OCI-LY1 (cell line): ENCODE measurements at regions not wholly inside any gene's neighbourhood (a gene's known extent, or its start where the extent isn't known, plus 50 kb on each side); places are given as distances from the start of the nearest gene placed in this dataset.

Experiments
- H2AFZ ChIP-seq: fragments of 200-600 bp; sonication (generic), shearing (Covaris generic); 2 replicates; pipeline ENCODE4 v1.6.0; 2014; ENCODE audit warnings: antibody characterized with exemption, mild to moderate bottlenecking, low read length
- H3F3A ChIP-seq: fragments of 200-600 bp; sonication (generic), shearing (Covaris generic); 2 replicates; pipeline ENCODE4 v1.6.0; 2014; ENCODE audit warnings: mild to moderate bottlenecking, antibody characterized with exemption, low read length, moderate library complexity; ENCODE audit not compliant: insufficient read depth
- H3K27ac ChIP-seq: fragments of 200-600 bp; sonication (generic); 2 replicates; pipeline ENCODE4 v1.5.1; 2014; ENCODE audit warnings: low read length, mixed run types, mild to moderate bottlenecking, low read depth; ENCODE audit not compliant: poor library complexity, severe bottlenecking
- H3K27me3 ChIP-seq: fragments of 200-600 bp; sonication (generic); 2 replicates; pipeline ENCODE4 v1.6.0; 2014; ENCODE audit warnings: antibody characterized with exemption, mild to moderate bottlenecking, low read length, moderate library complexity; ENCODE audit not compliant: insufficient read depth
- H3K36me3 ChIP-seq: fragments of 200-600 bp; sonication (generic); 2 replicates; pipeline ENCODE4 v1.6.1; 2014; ENCODE audit warnings: mild to moderate bottlenecking, antibody characterized with exemption, low read length, moderate library complexity, mixed read lengths; ENCODE audit not compliant: insufficient read depth
- H3K4me1 ChIP-seq: fragments of 200-600 bp; sonication (generic); 2 replicates; pipeline ENCODE4 v1.5.1; 2014; ENCODE audit warnings: mild to moderate bottlenecking, low read length, moderate library complexity; ENCODE audit not compliant: insufficient read depth, severe bottlenecking
- H3K4me2 ChIP-seq: fragments of 200-600 bp; sonication (generic), shearing (Covaris generic); 2 replicates; pipeline ENCODE4 v1.6.1; 2014; ENCODE audit warnings: low read length
- H3K4me3 ChIP-seq: fragments of 200-600 bp; sonication (generic); 2 replicates; pipeline ENCODE4 v1.5.1; 2014; ENCODE audit warnings: low read length, low read depth, mild to moderate bottlenecking, mixed read lengths; ENCODE audit not compliant: poor library complexity, severe bottlenecking
- H3K79me2 ChIP-seq: fragments of 200-600 bp; shearing (Covaris generic); 2 replicates; pipeline ENCODE4 v1.6.1; 2016; ENCODE audit warnings: mixed run types, low read length, mixed read lengths; ENCODE audit not compliant: insufficient read depth
- H3K9ac ChIP-seq: fragments of 200-600 bp; sonication (generic), shearing (Covaris generic); 2 replicates; pipeline ENCODE4 v1.6.1; 2014; ENCODE audit warnings: mild to moderate bottlenecking, low read length, mixed read lengths
- H3K9me2 ChIP-seq: fragments of 200-600 bp; sonication (generic), shearing (Covaris generic); 2 replicates; pipeline ENCODE4 v1.6.1; 2014; ENCODE audit warnings: low read depth, mild to moderate bottlenecking, low read length, mixed read lengths
- H3K9me3 ChIP-seq: fragments of 200-600 bp; shearing (Covaris generic); 2 replicates; pipeline ENCODE4 v1.6.1; 2014; ENCODE audit warnings: low read length, mixed read lengths
- H4K20me1 ChIP-seq: fragments of 200-600 bp; sonication (generic), shearing (Covaris generic); 2 replicates; pipeline ENCODE4 v1.6.0; 2016; ENCODE audit warnings: mild to moderate bottlenecking, low read length; ENCODE audit not compliant: insufficient read depth
- CTCF ChIP-seq: fragments of 200-600 bp; sonication (generic), shearing (Covaris generic); IDR thresholded peaks from 2 replicates; pipeline ENCODE4 v1.5.1; 2017; ENCODE audit warnings: mild to moderate bottlenecking, antibody characterized with exemption, low read length, moderate library complexity, mixed read lengths
- EZH2 ChIP-seq: fragments of 200-600 bp; sonication (generic), shearing (Covaris generic); IDR thresholded peaks from 2 replicates; pipeline ENCODE4 v1.8.0; 2017; ENCODE audit warnings: borderline replicate concordance, mixed run types, mild to moderate bottlenecking, antibody characterized with exemption, low read length, moderate library complexity, mixed read lengths

- no peak for TF ChIP-seq EZH2
- TF ChIP-seq CTCF: no peak
- H3K9me2 ChIP-seq: no peaks in the 10 kb centered on the region
Measured at GRCh38 chr3:152922554-152922953, 87.6 kb downstream of the P2RY1 start.

GRCh38 chr3:152927131-152927530, 92.2 kb downstream of the P2RY1 start:
- Histone ChIP-seq H3K79me2 (no peaks in the 10 kb centered on the region), H3K4me1 (no peaks in the 10 kb centered on the region), H3K9ac (no peak overlapping the region), H3K4me2 (no peak overlapping the region), H3K27me3 (no peaks in the 10 kb centered on the region), H3K4me3 (no peak overlapping the region), H3K27ac (no peak overlapping the region), H3K36me3 (no peaks in the 10 kb centered on the region), H3K9me2 (no peaks in the 10 kb centered on the region), H3K9me3 (no peaks in the 10 kb centered on the region), H4K20me1 (no peaks in the 10 kb centered on the region), H2AFZ (no peak overlapping the region), H3F3A (no peaks in the 10 kb centered on the region)
- TF ChIP-seq EZH2: no peak
- TF ChIP-seq CTCF: no peak

More at GRCh38 chr3:152922554-152922953, 87.6 kb downstream of the P2RY1 start:
- Histone ChIP-seq H3K36me3 (no peaks in the 10 kb centered on the region), H3F3A (no peaks in the 10 kb centered on the region), H3K27me3 (no peaks in the 10 kb centered on the region), H4K20me1 (no peaks in the 10 kb centered on the region), H3K79me2 (no peaks in the 10 kb centered on the region), H3K4me2 (no peak overlapping the region), H3K4me1 (no peaks in the 10 kb centered on the region), H3K9ac (no peak overlapping the region), H3K4me3 (no peak overlapping the region), H3K9me3 (no peaks in the 10 kb centered on the region), H3K27ac (no peak overlapping the region), H2AFZ (no peak overlapping the region)

- Histone ChIP-seq H2AFZ (no peak overlapping the region), H3K79me2 (no peaks in the 10 kb centered on the region), H3K4me3 (no peak overlapping the region), H3K36me3 (no peaks in the 10 kb centered on the region), H3K4me2 (no peak overlapping the region), H3K27ac (no peak overlapping the region), H3K27me3 (no peaks in the 10 kb centered on the region), H3K4me1 (no peaks in the 10 kb centered on the region), H3F3A (no peaks in the 10 kb centered on the region), H4K20me1 (no peaks in the 10 kb centered on the region), H3K9me3 (no peaks in the 10 kb centered on the region), H3K9ac (no peak overlapping the region), H3K9me2 (no peaks in the 10 kb centered on the region)
- TF ChIP-seq EZH2 (no peak), CTCF (no peak)
Measured at GRCh38 chr3:152930516-152930915, 95.6 kb downstream of the P2RY1 start.
